ENCODE measurements at regions not wholly inside any gene's neighbourhood (a gene's known extent, or its start where the extent isn't known, plus 50 kb on each side); places are given as distances from the start of the nearest gene placed in this dataset.

DNA sequence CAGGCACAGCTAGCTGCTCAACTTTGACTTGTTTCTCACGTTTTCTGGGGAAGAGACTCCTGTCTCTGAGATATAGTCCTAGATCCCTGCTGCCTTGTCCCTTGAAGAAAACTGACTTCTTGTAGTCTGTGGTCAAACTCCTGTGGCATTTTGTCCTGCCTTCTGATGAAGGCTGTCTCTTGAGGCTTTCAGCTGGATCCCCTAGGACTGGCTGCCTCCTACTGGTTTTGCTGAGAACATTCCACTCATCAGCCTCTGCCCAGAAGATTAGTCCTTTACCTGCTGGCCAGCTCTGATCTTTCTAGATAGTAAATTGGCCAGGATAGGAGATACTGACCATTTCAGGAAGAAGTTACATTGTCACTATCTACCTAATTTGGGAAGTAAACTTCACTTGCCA lies 71.9 kb upstream of the CNR1 start:
- TF ChIP-seq, protein P1, sequence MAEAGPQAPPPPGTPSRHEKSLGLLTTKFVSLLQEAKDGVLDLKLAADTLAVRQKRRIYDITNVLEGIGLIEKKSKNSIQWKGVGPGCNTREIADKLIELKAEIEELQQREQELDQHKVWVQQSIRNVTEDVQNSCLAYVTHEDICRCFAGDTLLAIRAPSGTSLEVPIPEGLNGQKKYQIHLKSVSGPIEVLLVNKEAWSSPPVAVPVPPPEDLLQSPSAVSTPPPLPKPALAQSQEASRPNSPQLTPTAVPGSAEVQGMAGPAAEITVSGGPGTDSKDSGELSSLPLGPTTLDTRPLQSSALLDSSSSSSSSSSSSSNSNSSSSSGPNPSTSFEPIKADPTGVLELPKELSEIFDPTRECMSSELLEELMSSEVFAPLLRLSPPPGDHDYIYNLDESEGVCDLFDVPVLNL (IDR thresholded peaks at IDR 0.05; ENCODE audit: low read depth, low read length) = no peak
- TF ChIP-seq RCOR1 (conservative IDR thresholded peaks at IDR 0.05; ENCODE audit: low read depth, low read length) = no peak
- no peak for TF ChIP-seq POLR2A (IDR thresholded peaks at IDR 0.05; ENCODE audit: low read depth, low read length)
- no peak for TF ChIP-seq CREB1 (IDR thresholded peaks at IDR 0.05; ENCODE audit: low read depth)
- no peak for TF ChIP-seq EGR1 (IDR thresholded peaks at IDR 0.05; ENCODE audit: borderline replicate concordance in 1 of 2, low read depth in 2 of 2, low read length in 2 of 2)
- no peak for TF ChIP-seq POLR2AphosphoS5 (IDR thresholded peaks at IDR 0.05; ENCODE audit: low read length)
